ENCODE measurements at regions not wholly inside any gene's neighbourhood (a gene's known extent, or its start where the extent isn't known, plus 50 kb on each side); places are given as distances from the start of the nearest gene placed in this dataset.

GRCh38 chr1:22275167-22275566 is 132.3 kb upstream of the WNT4 start:
- DNase-seq (ENCODE audit: low spot score in 2 of 2) (no peak), ATAC-seq (ENCODE audit: low read depth) (no peak)
- Mint-ChIP-seq H3K27ac (no peak overlapping the region), H3K4me1 (no peaks in the 10 kb centered on the region), H3K36me3 (peaks cover 2% of the 10 kb centered on the region), H3K4me3 (no peak overlapping the region), H3K27me3 (peaks cover 9% of the 10 kb centered on the region), H3K9me3 (peaks cover 7% of the 10 kb centered on the region)

- peak; percentile 37 for ATAC-seq (ENCODE audit: low read depth)
These were observed 132.9 kb upstream of the WNT4 start for GRCh38 chr1:22275626-22276395.

DNA sequence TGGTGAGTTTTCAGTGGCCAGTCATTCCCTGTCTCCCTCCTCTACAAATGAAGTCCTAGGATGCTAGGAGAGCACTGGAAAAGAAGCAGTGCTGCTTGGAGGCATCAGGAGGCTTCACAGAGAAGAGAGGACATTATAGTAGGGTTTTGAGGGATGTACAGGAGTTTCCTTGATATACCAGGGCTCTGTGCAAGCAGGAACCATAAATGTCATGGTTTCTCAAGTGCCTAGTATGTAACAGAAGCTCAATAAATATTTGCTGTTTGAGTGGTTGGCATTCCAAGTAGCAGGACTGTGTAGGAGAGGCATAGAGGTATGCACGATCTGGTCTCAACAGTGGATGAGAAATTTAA is 133.5 kb upstream of the WNT4 start:
- no peak for DNase-seq (ENCODE audit: low spot score in 2 of 2)
- Mint-ChIP-seq H3K4me1 (no peaks in the 10 kb centered on the region), H3K36me3 (peaks cover 2% of the 10 kb centered on the region), H3K27me3 (peaks cover 12% of the 10 kb centered on the region), H3K9me3 (peaks cover 9% of the 10 kb centered on the region), H3K4me3 (no peak overlapping the region), H3K27ac (no peak overlapping the region)
- ATAC-seq (ENCODE audit: low read depth): no peak

More at GRCh38 chr1:22275626-22276395, 132.9 kb upstream of the WNT4 start:
- peak in 1 of 2 donors; percentile 38 for DNase-seq (ENCODE audit: low spot score in 2 of 2)
- peaks cover 11% of the 10 kb centered on the region for H3K27me3 Mint-ChIP-seq
- peaks cover 2% of the 10 kb centered on the region for H3K36me3 Mint-ChIP-seq
- H3K9me3 Mint-ChIP-seq: peaks cover 9% of the 10 kb centered on the region
- H3K4me1 Mint-ChIP-seq: no peaks in the 10 kb centered on the region
- no peak overlapping the region for H3K27ac Mint-ChIP-seq
- no peak overlapping the region for H3K4me3 Mint-ChIP-seq

- Mint-ChIP-seq H3K27ac (no peak overlapping the region), H3K4me3 (no peak overlapping the region), H3K4me1 (no peaks in the 10 kb centered on the region), H3K27me3 (peaks cover 11% of the 10 kb centered on the region), H3K9me3 (peaks cover 6% of the 10 kb centered on the region), H3K36me3 (peaks cover 2% of the 10 kb centered on the region)
- no peak for ATAC-seq (ENCODE audit: low read depth)
- DNase-seq (ENCODE audit: low spot score in 2 of 2): no peak
These were observed 134.8 kb upstream of the WNT4 start for GRCh38 chr1:22277662-22278061.

- Mint-ChIP-seq H3K9me3 (peaks cover 8% of the 10 kb centered on the region), H3K36me3 (peaks cover 2% of the 10 kb centered on the region), H3K27me3 (peaks cover 26% of the 10 kb centered on the region), H3K27ac (no peak overlapping the region), H3K4me1 (no peaks in the 10 kb centered on the region), H3K4me3 (no peak overlapping the region)
- DNase-seq (ENCODE audit: low spot score in 2 of 2) (no peak), ATAC-seq (ENCODE audit: low read depth) (no peak)
These were observed 136.8 kb upstream of the WNT4 start for GRCh38 chr1:22279735-22280134.

DNA sequence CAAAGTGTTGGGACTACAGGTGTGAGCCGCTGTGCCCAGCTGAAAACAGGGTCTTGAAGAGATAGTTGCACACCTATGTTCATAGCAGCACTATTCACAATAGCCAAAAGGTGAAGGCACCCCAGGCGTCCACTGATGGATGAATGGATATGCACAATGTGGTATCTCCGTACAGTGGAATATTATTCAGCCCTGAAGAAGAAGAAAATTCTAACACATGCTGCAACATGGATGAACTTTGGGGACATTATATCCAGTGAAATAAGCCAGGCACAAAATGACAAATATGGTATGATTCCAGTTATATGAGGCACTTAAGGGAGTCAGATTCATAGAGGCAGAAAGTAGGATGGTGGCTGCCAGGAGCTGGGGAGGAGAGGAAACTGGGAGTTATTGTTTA is 137.6 kb upstream of the WNT4 start:
- Mint-ChIP-seq H3K36me3 (peaks cover 2% of the 10 kb centered on the region), H3K9me3 (peaks cover 8% of the 10 kb centered on the region), H3K4me3 (no peak overlapping the region), H3K4me1 (no peaks in the 10 kb centered on the region), H3K27me3 (peaks cover 26% of the 10 kb centered on the region), H3K27ac (no peak overlapping the region)
- DNase-seq (ENCODE audit: low spot score in 2 of 2) (no peak), ATAC-seq (ENCODE audit: low read depth) (no peak)

- Mint-ChIP-seq H3K27me3 (peaks cover 25% of the 10 kb centered on the region), H3K27ac (no peak overlapping the region), H3K9me3 (peaks cover 8% of the 10 kb centered on the region), H3K4me3 (no peak overlapping the region), H3K4me1 (no peaks in the 10 kb centered on the region), H3K36me3 (peaks cover 2% of the 10 kb centered on the region)
- no peak for ATAC-seq (ENCODE audit: low read depth)
- DNase-seq (ENCODE audit: low spot score in 2 of 2): no peak
These were observed 138.8 kb upstream of the WNT4 start for GRCh38 chr1:22281521-22282363.

GRCh38 chr1:22282364-22282995 is 139.6 kb upstream of the WNT4 start:
- H3K27me3 Mint-ChIP-seq: peaks cover 24% of the 10 kb centered on the region
- no peak for DNase-seq (ENCODE audit: low spot score in 2 of 2)
- H3K4me3 Mint-ChIP-seq: no peak overlapping the region
- H3K4me1 Mint-ChIP-seq: no peaks in the 10 kb centered on the region
- no peak for ATAC-seq (ENCODE audit: low read depth)
- peaks cover 2% of the 10 kb centered on the region for H3K36me3 Mint-ChIP-seq
- no peak overlapping the region for H3K27ac Mint-ChIP-seq
- H3K9me3 Mint-ChIP-seq: peaks cover 8% of the 10 kb centered on the region

DNA sequence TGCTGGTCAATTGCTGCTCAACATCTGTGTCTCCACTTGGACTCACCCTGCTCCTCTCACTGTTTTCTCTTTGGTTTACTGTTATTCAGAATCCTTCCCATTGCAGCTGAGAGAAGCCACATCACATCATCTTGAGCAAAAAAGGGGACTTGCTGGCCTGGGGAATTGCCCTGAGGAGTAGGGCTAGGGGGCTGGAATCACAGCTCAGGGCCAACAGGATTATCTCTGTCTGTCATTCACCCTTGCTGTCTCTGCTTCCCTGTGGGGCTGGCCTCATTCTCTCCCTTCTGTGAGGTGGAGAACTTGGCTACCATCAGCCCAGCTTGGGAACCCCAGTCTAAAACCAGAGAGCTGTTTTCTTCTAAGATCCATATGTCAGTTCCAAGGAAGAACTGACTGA is 140.7 kb upstream of the WNT4 start:
- peaks cover 2% of the 10 kb centered on the region for H3K36me3 Mint-ChIP-seq
- DNase-seq (ENCODE audit: low spot score in 2 of 2): no peak
- H3K27me3 Mint-ChIP-seq: peaks cover 23% of the 10 kb centered on the region
- H3K4me3 Mint-ChIP-seq: no peak overlapping the region
- no peak for ATAC-seq (ENCODE audit: low read depth)
- no peaks in the 10 kb centered on the region for H3K4me1 Mint-ChIP-seq
- peaks cover 8% of the 10 kb centered on the region for H3K9me3 Mint-ChIP-seq
- H3K27ac Mint-ChIP-seq: no peak overlapping the region

DNA sequence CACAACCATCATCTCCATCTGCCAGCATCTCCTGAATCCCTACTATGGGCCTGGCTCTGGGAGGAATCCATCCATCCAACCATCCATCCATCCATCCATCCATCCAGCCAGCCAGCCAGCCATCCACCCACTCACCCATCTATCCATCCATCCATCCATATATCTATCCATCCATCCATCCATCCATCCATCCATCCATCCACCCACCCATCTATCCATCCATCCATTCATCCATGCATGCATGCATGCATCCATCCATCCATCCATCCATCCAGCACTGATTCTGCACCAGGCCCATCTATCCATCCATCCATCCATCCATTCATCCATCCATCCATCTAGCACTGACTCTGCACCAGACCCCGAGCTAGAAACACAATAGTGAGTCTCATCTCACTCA is 141.3 kb upstream of the WNT4 start:
- Mint-ChIP-seq H3K27me3 (peaks cover 20% of the 10 kb centered on the region), H3K4me1 (no peaks in the 10 kb centered on the region), H3K27ac (no peak overlapping the region), H3K36me3 (no peaks in the 10 kb centered on the region), H3K4me3 (no peak overlapping the region), H3K9me3 (peaks cover 5% of the 10 kb centered on the region)
- no peak for ATAC-seq (ENCODE audit: low read depth)
- no peak for DNase-seq (ENCODE audit: low spot score in 2 of 2)

GRCh38 chr1:22284906-22285548 is 142.1 kb upstream of the WNT4 start:
- ATAC-seq (ENCODE audit: low read depth): no peak
- peaks cover 23% of the 10 kb centered on the region for H3K27me3 Mint-ChIP-seq

DNA sequence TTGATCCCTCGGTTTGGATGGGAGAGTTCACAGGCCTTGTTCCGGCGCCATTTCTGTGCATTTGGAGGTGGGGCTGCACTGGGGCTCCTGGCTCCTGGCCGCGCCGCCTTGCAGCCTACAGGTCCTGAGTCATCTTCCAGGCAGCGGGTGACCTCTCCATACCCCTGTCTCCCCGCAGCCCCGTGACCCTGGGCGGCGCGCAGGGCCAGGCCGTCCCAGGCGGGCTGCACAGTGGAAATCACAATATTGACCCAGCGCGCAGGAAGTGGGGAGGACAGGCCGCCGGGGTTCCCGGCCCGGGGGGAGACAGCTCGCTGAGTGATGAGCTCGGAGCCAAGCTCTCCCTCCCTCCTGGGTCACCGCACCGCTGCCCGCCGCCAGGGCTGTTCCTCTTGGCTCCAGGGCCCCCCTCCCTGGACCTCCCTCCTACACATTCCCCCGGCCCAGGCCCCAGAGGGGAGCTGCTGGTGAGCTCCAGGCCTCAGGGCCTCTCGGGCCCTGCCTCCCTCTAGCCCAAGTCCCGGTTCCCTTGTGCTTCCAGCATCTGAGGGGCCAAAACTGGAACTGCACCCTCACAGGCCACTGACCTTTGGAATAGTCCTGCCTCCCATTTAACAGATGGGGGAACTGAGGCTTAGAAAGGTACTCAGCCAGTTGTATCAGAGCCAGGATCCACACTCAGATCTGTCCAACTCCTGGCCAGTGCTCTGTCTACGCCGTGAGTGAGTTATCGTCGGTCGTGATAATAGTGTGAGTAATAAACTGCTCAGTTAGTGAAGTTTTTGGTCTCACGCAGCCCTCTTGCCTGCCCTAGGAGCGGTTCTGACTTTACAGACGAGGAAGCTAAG is 142.9 kb upstream of the WNT4 start:
- no peak overlapping the region for H3K4me3 Mint-ChIP-seq
- H3K36me3 Mint-ChIP-seq: no peaks in the 10 kb centered on the region
- ATAC-seq (ENCODE audit: low read depth) (no peak), DNase-seq (ENCODE audit: low spot score in 2 of 2) (no peak)
- no peak overlapping the region for H3K27ac Mint-ChIP-seq
- H3K4me1 Mint-ChIP-seq: no peaks in the 10 kb centered on the region
- peaks cover 2% of the 10 kb centered on the region for H3K9me3 Mint-ChIP-seq
- peaks cover 23% of the 10 kb centered on the region for H3K27me3 Mint-ChIP-seq

More at GRCh38 chr1:22284906-22285548, 142.1 kb upstream of the WNT4 start:
- H3K9me3 Mint-ChIP-seq: peaks cover 4% of the 10 kb centered on the region
- H3K36me3 Mint-ChIP-seq: no peaks in the 10 kb centered on the region
- H3K4me3 Mint-ChIP-seq: no peak overlapping the region
- no peak for DNase-seq (ENCODE audit: low spot score in 2 of 2)
- no peaks in the 10 kb centered on the region for H3K4me1 Mint-ChIP-seq
- H3K27ac Mint-ChIP-seq: no peak overlapping the region

- no peak overlapping the region for H3K4me3 Mint-ChIP-seq
- peaks cover 24% of the 10 kb centered on the region for H3K27me3 Mint-ChIP-seq
- ATAC-seq (ENCODE audit: low read depth) (no peak), DNase-seq (ENCODE audit: low spot score in 2 of 2) (no peak)
- H3K9me3 Mint-ChIP-seq: peaks cover 2% of the 10 kb centered on the region
- no peak overlapping the region for H3K27ac Mint-ChIP-seq
- H3K36me3 Mint-ChIP-seq: no peaks in the 10 kb centered on the region
- no peaks in the 10 kb centered on the region for H3K4me1 Mint-ChIP-seq
These were observed 143.6 kb upstream of the WNT4 start for GRCh38 chr1:22286491-22286890.
